Upper lobe of left lung (tissue), 4 donors: ENCODE measurements at regions not wholly inside any gene's neighbourhood (a gene's known extent, or its start where the extent isn't known, plus 50 kb on each side); places are given as distances from the start of the nearest gene placed in this dataset.

Experiments used
- EP300 ChIP-seq, 4 donors: sonication (generic); formaldehyde crosslinking; IDR thresholded peaks; one replicate each; pipeline ENCODE4 v1.5.1; 2017; ENCODE audit warnings: antibody characterized with exemption in 4 of 4, control low read depth in 2 of 4
- TF ChIP-seq, protein P1 (sequence below), 6 experiments: fragments of 450-650 bp in 4 of 6; fragments of 200-600 bp in 2 of 6; sonication (generic) in 2 of 6; IDR thresholded peaks; one replicate each; pipeline ENCODE4 v1.5.1; 2016 to 2019; ENCODE audit warnings: antibody characterized with exemption in 6 of 6

DNA sequence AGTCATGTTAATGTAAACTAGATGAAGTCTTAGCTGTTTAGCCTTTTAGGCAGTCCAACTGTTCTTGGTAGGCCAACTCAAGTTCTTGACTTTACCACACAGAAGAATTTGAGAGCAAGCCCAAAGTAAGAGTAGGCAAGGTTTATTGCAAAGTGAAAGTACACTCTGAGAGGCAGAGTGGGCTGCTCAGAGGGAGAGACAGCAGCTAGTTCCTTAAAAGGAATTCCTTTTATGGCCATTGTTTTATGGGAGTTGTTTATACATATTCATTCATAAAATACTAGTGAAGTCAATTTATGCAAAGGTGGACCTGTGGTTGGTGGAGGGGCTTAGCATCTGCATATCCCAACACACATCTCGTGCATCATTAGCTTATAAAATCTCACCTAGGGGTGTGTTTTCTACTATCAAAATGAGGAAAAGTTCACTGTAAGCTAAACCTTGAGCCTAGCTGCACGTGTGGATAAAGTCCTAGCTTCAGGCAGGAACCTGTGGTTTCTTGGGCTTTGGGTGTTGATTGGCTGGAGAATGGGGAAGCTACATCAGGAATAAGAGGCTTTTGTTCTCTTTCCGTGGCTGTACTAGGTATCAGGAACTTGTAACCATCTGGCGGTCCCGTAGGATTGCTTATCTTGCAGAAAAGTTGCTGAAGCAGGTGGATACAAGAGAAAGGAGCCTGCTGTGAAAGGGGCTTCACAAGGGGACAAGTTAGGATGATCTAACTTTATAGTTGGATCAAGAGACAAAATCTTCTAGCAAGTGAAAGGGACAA, 110.4 kb upstream of the GULP1 start:
- no peak for TF ChIP-seq EP300 (IDR thresholded peaks at IDR 0.05)
- TF ChIP-seq, protein P1, sequence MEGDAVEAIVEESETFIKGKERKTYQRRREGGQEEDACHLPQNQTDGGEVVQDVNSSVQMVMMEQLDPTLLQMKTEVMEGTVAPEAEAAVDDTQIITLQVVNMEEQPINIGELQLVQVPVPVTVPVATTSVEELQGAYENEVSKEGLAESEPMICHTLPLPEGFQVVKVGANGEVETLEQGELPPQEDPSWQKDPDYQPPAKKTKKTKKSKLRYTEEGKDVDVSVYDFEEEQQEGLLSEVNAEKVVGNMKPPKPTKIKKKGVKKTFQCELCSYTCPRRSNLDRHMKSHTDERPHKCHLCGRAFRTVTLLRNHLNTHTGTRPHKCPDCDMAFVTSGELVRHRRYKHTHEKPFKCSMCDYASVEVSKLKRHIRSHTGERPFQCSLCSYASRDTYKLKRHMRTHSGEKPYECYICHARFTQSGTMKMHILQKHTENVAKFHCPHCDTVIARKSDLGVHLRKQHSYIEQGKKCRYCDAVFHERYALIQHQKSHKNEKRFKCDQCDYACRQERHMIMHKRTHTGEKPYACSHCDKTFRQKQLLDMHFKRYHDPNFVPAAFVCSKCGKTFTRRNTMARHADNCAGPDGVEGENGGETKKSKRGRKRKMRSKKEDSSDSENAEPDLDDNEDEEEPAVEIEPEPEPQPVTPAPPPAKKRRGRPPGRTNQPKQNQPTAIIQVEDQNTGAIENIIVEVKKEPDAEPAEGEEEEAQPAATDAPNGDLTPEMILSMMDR (IDR thresholded peaks at IDR 0.05), result no peak
